Activated T-helper 2 cell treated with anti-CD3 and anti-CD28 coated beads, Interferon-gamma antibody, Interleukin-2, Interleukin-4, amounts not matched to agents 10 μg/mL and 5 μg/mL and 100 μg/mL, durations not matched to agents 14 hours and 24 hours and 36 hours (primary cell): ENCODE measurements at regions not wholly inside any gene's neighbourhood (a gene's known extent, or its start where the extent isn't known, plus 50 kb on each side); places are given as distances from the start of the nearest gene placed in this dataset.
"Not testable (repeated sequence)": the region's sequence is repeated elsewhere in the genome, so short reads cannot be mapped to it uniquely, and the experiment has no call there.

Experiments used
- DNase-seq: peaks from one replicate; pipeline ENCODE4 v3.0.0; 2021; ENCODE audit warnings: low spot score
- H3K27ac Mint-ChIP-seq: one replicate; pipeline ENCODE4 v1.8.0; 2021; ENCODE audit warnings: mixed read lengths
- H3K27me3 Mint-ChIP-seq: one replicate; pipeline ENCODE4 v1.8.0; 2021; ENCODE audit warnings: low read depth, mixed read lengths
- H3K36me3 Mint-ChIP-seq: one replicate; pipeline ENCODE4 v1.8.0; 2021; ENCODE audit warnings: low read depth, mixed read lengths
- H3K4me1 Mint-ChIP-seq: one replicate; pipeline ENCODE4 v1.8.0; 2021; ENCODE audit warnings: low read depth, mixed read lengths
- H3K4me3 Mint-ChIP-seq: one replicate; pipeline ENCODE4 v1.8.0; 2021; ENCODE audit warnings: low read depth, mild to moderate bottlenecking, moderate library complexity, mixed read lengths
- H3K9me3 Mint-ChIP-seq: one replicate; pipeline ENCODE4 v1.8.0; 2021; ENCODE audit warnings: mixed read lengths
- intact Hi-C: fragments of 100-400 bp; cut with micrococcal nuclease; formaldehyde crosslinking; loops from one replicate; pipeline ENCODE4 v1.15.1; 2023

DNA sequence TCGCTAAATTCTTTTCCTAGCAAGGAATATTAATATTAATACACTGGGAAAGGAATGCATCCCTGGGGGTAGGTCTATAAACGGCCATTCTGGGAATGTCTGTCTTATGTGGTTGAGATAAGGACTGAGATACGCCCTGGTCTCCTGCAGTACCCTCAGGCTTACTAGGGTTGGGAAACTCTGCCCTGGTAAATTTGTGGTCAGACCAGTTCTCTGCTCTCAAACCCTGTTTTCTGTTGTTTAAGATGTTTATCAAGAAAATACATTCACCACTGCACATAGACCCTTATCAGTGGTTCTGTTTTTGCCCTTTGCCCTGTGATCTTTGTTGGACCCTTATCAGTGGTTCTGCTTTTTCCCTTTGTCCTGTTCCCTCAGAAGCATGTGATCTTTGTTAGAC lies 335.8 kb downstream of the TMEM38B start:
- H3K4me1 Mint-ChIP-seq, H3K27ac Mint-ChIP-seq, intact Hi-C loops, DNase-seq, H3K27me3 Mint-ChIP-seq, H3K4me3 Mint-ChIP-seq, H3K36me3 Mint-ChIP-seq, H3K9me3 Mint-ChIP-seq: not testable (repeated sequence)

DNA sequence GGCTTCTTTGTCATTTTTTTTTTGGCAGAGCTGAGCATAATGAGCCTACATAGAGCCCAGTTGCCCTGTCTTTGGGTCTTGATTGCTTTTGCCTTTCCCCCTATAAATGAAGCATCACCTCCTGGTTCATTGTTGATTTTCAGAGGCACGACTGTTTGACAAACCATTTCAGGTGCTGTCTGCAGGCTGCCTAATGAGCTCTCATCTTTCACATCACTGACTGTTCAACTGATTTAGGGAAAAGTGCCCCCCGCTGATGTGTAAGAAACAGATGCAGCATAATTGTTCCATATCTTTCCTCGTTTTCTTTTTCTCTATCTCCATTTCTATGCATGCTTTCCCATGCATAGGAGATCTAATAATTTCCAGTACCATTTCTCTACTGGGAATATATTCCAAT lies 338.6 kb downstream of the TMEM38B start:
- H3K27ac Mint-ChIP-seq = no peak overlapping the region
- no peak for DNase-seq
- intact Hi-C loops = no loop called here
- no peaks in the 10 kb centered on the region for H3K4me1 Mint-ChIP-seq
- H3K36me3 Mint-ChIP-seq = no peaks in the 10 kb centered on the region
- no peak overlapping the region for H3K4me3 Mint-ChIP-seq
- peaks cover 3% of the 10 kb centered on the region for H3K9me3 Mint-ChIP-seq
- H3K27me3 Mint-ChIP-seq = no peaks in the 10 kb centered on the region

GRCh38 chr9:106035806-106036205 lies 341.5 kb downstream of the TMEM38B start:
- H3K4me3 Mint-ChIP-seq = no peak overlapping the region
- no peaks in the 10 kb centered on the region for H3K36me3 Mint-ChIP-seq
- H3K27me3 Mint-ChIP-seq = no peaks in the 10 kb centered on the region
- DNase-seq = no peak
- H3K9me3 Mint-ChIP-seq = no peaks in the 10 kb centered on the region
- no peaks in the 10 kb centered on the region for H3K4me1 Mint-ChIP-seq
- no peak overlapping the region for H3K27ac Mint-ChIP-seq
- intact Hi-C loops = no loop called here

DNA sequence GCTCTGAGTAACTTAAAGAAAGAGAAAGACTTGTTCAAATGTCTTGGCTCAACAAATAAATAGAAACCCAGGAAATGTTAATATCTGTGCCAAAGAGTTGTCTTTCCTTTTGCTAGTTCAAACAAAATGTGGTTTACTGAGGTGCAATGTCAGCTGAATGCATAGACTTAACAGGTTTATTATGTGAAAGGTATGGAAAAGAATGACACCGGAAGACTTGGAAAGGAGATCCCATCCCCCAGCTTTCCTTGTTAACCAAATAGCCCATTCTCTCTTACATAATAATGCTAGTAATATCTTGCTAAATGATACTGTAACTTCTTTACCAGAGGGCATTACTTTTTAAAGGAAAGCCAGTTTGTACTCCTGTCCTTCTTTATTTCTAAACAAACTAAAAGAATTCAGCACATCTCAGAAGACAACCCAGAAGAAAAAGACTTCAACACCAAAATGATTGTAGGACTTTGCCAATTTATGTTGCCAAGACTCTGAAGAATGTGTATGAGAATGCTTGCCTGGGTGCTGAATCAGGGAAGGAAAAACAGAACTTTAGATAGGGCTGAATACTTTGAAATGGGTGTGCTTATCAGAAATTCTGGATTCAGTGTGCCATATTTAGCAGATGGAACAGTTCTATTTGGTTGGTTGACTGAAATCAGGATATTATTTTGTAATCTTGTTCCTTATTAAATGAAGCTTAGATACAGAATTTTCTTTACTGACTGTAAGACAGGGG lies 344.1 kb downstream of the TMEM38B start:
- no peaks in the 10 kb centered on the region for H3K4me1 Mint-ChIP-seq
- H3K36me3 Mint-ChIP-seq = no peaks in the 10 kb centered on the region
- intact Hi-C loops = no loop called here
- H3K4me3 Mint-ChIP-seq = no peak overlapping the region
- no peak for DNase-seq
- no peaks in the 10 kb centered on the region for H3K9me3 Mint-ChIP-seq
- H3K27ac Mint-ChIP-seq = no peak overlapping the region
- H3K27me3 Mint-ChIP-seq = no peaks in the 10 kb centered on the region

DNA sequence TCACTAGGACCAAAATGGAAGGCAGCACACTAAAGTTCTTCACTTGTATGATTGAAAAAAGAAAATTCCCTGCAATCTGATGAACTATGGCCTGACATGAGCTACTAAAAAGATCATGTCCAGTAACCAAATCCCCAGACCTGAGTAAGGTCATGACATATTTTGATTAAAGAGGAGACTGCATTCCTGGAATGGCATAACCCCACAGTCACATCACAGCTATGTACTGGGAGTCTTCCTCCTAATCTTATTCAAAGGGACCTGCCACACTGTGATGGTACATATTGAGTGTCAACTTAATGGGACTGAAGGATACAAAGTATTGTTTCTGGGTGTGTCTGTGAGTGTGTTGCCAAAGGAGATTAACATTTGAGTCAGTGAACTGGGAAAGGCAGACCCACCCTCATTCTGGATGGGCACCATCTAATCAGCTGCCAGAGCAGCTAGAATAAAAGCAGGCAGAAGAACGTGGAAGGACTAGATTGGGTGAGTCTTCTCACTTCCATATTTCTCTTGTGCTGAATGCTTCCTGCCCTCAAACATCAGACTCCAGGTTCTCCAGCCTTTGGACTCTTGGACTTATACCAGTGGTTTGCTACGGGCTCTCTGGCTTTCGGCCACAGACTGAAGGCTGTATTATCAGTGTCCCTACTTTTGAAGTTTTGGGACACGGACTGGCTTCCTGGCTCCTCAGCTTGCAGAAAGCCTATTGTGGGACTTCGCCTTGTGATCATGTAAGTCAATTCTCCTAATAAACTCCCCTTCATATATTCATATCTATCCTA lies 345.0 kb downstream of the TMEM38B start:
- no peaks in the 10 kb centered on the region for H3K27me3 Mint-ChIP-seq
- no peaks in the 10 kb centered on the region for H3K9me3 Mint-ChIP-seq
- no peaks in the 10 kb centered on the region for H3K4me1 Mint-ChIP-seq
- H3K36me3 Mint-ChIP-seq = no peaks in the 10 kb centered on the region
- intact Hi-C loops = no loop called here
- DNase-seq = no peak
- no peak overlapping the region for H3K4me3 Mint-ChIP-seq
- no peak overlapping the region for H3K27ac Mint-ChIP-seq

DNA sequence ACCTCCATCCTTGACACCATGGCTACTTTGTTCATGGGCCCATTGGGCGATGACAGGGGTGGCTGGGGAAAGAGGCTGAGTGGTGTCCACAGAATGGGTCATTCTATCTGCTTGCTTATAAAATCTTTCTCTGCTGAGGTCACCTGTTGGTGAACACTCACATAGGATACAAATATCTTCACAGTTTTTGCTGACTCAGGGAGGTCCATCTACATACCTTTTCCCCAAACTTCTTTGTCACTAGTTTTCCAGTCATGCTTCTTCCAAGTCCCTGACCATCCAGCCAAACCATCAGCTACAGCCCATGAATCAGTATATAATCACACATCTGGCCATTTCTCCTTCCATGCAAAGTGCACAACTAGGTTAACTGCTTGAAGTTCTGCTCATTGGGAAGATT lies 347.6 kb downstream of the TMEM38B start:
- H3K4me3 Mint-ChIP-seq, H3K36me3 Mint-ChIP-seq, H3K27ac Mint-ChIP-seq, H3K9me3 Mint-ChIP-seq, intact Hi-C loops, DNase-seq, H3K27me3 Mint-ChIP-seq, H3K4me1 Mint-ChIP-seq: not testable (repeated sequence)

GRCh38 chr9:106051545-106051944 lies 357.2 kb downstream of the TMEM38B start:
- Mint-ChIP-seq H3K36me3 (no peaks in the 10 kb centered on the region), H3K27me3 (no peaks in the 10 kb centered on the region), H3K27ac (no peak overlapping the region), H3K4me1 (no peaks in the 10 kb centered on the region), H3K4me3 (no peak overlapping the region), H3K9me3 (peaks cover 4% of the 10 kb centered on the region)
- no peak for DNase-seq
- intact Hi-C loops = no loop called here

DNA sequence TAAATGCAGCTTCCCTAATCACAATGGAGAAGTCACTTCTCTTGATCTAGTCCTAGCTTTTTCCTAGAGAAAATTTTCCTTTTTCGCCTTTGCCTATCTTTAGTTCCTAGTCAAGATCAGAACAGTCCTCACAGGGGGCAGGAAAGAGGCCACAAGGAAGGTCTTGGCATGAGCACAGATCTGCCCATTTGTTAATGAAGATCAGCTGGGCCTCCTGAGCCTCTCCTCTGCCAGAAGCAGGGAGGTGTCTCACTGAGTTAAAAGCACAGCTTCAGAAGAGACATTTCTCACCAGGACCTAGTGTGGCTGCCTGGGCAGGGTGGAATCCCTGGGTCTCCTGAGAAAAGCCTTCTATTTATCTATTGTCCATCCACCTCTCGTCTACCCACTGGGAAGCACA lies 357.8 kb downstream of the TMEM38B start:
- Mint-ChIP-seq H3K27ac (no peak overlapping the region), H3K4me1 (no peaks in the 10 kb centered on the region), H3K9me3 (peaks cover 4% of the 10 kb centered on the region), H3K4me3 (no peak overlapping the region), H3K36me3 (no peaks in the 10 kb centered on the region), H3K27me3 (no peaks in the 10 kb centered on the region)
- intact Hi-C loops = no loop called here
- DNase-seq = no peak

DNA sequence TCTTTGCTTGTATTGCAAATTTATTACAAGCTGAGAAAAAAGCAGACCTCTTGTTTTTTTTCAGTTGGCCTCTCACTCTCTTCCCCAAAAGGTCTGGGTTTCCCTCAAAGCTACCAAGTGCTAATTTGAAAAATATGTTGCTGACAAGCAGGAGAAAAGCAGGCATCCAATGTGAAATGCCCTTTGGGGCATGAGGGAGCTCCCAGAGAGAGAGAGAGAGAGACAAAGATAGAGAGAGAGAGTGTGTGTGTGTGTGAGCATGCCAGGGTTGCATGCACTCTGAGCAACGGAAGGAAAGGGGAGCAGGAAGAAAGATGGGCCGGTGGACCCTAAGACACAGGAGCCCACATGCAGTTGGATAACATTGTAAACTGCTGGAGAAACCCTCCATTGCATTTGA lies 358.4 kb downstream of the TMEM38B start:
- DNase-seq = no peak
- intact Hi-C loops = no loop called here
- H3K27me3 Mint-ChIP-seq = no peaks in the 10 kb centered on the region
- no peak overlapping the region for H3K4me3 Mint-ChIP-seq
- H3K4me1 Mint-ChIP-seq = no peaks in the 10 kb centered on the region
- H3K27ac Mint-ChIP-seq = no peak overlapping the region
- H3K9me3 Mint-ChIP-seq = peaks cover 4% of the 10 kb centered on the region
- no peaks in the 10 kb centered on the region for H3K36me3 Mint-ChIP-seq

DNA sequence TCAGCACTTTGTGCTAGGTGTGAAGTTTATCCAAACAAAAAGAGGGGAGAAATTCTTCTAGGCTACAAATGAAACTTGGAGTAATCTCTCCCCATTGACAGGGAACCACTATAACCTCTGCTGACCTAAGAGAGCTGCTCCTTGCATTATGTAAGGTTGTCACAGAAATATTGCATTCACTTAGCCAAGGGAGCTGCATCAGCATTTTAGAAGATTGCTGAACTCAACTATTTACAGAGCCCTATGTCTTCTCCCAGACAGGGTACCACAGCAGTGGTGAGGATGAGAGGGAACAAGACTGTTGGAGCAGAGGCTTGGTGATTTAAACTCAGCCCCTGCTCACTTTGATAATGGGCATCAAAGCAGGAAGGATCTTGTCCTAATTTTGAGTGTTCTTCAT lies 362.0 kb downstream of the TMEM38B start:
- H3K27ac Mint-ChIP-seq = no peak overlapping the region
- no peaks in the 10 kb centered on the region for H3K36me3 Mint-ChIP-seq
- no peak for DNase-seq
- no peak overlapping the region for H3K4me3 Mint-ChIP-seq
- no peaks in the 10 kb centered on the region for H3K27me3 Mint-ChIP-seq
- intact Hi-C loops = no loop called here
- peaks cover 4% of the 10 kb centered on the region for H3K9me3 Mint-ChIP-seq
- H3K4me1 Mint-ChIP-seq = no peaks in the 10 kb centered on the region

DNA sequence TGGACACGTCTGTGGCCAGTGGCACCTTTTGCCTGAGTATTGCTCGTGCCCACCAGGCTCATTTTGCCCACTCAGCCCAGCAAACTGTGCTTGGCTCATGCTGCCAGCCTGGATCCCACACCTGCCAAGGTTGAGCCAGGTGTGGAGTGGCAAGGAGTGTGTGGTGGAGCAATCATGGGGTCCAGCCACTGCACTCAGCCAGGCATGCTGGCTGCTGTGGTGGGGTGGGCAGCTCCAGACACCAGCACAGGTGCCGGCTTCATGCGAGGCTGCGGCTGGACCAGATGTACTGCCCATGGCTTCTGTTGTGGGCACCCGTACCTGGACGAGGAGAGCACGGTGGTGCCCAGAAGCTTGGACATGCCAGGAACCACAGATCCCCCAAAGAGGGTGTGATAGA lies 364.1 kb downstream of the TMEM38B start:
- H3K27me3 Mint-ChIP-seq = no peaks in the 10 kb centered on the region
- no peak overlapping the region for H3K27ac Mint-ChIP-seq
- DNase-seq = no peak
- H3K4me1 Mint-ChIP-seq = no peaks in the 10 kb centered on the region
- intact Hi-C loops = no loop called here
- peaks cover 4% of the 10 kb centered on the region for H3K9me3 Mint-ChIP-seq
- H3K36me3 Mint-ChIP-seq = no peaks in the 10 kb centered on the region
- H3K4me3 Mint-ChIP-seq = no peak overlapping the region

DNA sequence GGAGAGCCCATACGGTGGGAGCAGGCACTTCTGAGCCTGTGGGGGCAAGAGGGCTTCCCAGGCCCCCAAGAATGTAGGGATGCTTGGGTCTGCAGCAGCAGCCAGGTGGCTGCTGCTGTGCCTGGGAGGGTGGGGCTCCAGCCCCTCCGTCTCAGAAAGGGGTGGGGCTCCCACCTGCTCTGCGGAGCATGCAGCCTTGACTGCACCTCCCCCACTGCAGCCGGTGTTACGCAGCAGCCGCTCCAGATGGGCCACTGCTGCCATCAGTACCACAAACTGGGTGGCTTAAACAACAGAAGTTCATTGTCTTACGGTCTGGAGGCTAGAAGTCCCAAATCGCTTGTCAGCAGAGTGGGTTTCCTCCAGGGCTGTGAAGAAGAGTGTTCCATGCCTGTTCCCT lies 365.5 kb downstream of the TMEM38B start:
- Mint-ChIP-seq H3K9me3 (peaks cover under 1% of the 10 kb centered on the region), H3K27ac (no peak overlapping the region), H3K4me3 (no peak overlapping the region), H3K4me1 (no peaks in the 10 kb centered on the region), H3K27me3 (no peaks in the 10 kb centered on the region), H3K36me3 (no peaks in the 10 kb centered on the region)
- DNase-seq = no peak
- intact Hi-C loops = no loop called here

DNA sequence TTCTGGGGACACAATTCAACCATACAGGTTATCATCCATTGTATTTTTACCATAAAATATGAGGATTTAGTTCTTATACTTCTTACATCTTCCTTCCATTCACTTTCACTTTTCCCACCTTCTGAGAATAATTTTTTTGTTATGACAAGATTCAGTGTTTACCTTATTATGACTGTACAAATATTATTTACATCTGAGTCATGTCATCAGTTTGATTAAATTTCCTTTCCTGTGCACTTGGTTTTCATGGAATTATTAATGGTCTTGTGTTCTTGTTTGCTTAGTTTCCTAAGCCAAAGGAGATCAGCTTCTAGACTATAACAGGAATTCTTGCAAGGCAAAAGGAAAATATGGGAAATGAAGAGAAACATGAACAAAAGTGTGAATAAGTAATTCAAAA lies 366.5 kb downstream of the TMEM38B start:
- Mint-ChIP-seq H3K4me3 (no peak overlapping the region), H3K4me1 (no peaks in the 10 kb centered on the region), H3K9me3 (no peaks in the 10 kb centered on the region), H3K27me3 (no peaks in the 10 kb centered on the region), H3K36me3 (no peaks in the 10 kb centered on the region), H3K27ac (no peak overlapping the region)
- DNase-seq = no peak
- intact Hi-C loops = no loop called here
